ENCODE measurements at regions not wholly inside any gene's neighbourhood (a gene's known extent, or its start where the extent isn't known, plus 50 kb on each side); places are given as distances from the start of the nearest gene placed in this dataset.

GRCh38 chr12:127209318-127209717 is 1057.7 kb upstream of the TMEM132C start (continued):
- TF ChIP-seq PHF8 (conservative IDR thresholded peaks at IDR 0.05; ENCODE audit: low read depth, low read length): no peak
- TF ChIP-seq TBP (IDR thresholded peaks at IDR 0.05; ENCODE audit: low read depth, low read length): no peak
- TF ChIP-seq POU5F1 (IDR thresholded peaks at IDR 0.05; ENCODE audit: low read depth, low read length): no peak
- TF ChIP-seq EZH2 (IDR thresholded peaks at IDR 0.05; ENCODE audit: low read depth, low read length, severe bottlenecking): no peak
- no peak for TF ChIP-seq NRF1 (IDR thresholded peaks at IDR 0.05; ENCODE audit: low read depth, low read length)
